HEK293 (cell line): ENCODE measurements at regions not wholly inside any gene's neighbourhood (a gene's known extent, or its start where the extent isn't known, plus 50 kb on each side); places are given as distances from the start of the nearest gene placed in this dataset.

ENCODE experiments used
- CTCF ChIP-seq: fragments of 450-650 bp; formaldehyde crosslinking; IDR thresholded peaks from 2 replicates; pipeline ENCODE4 v1.5.1; 2016; ENCODE audit warnings: missing biosample characterization, missing genetic modification characterization
- IKZF3 ChIP-seq: fragments of 450-650 bp; IDR thresholded peaks from 2 replicates; pipeline ENCODE4 v1.5.0; 2018; ENCODE audit warnings: missing biosample characterization, mild to moderate bottlenecking, missing genetic modification characterization, moderate library complexity
- ZBTB11 ChIP-seq: fragments of 450-650 bp; formaldehyde crosslinking; conservative IDR thresholded peaks from 2 replicates; pipeline ENCODE4 v1.5.1; 2016; ENCODE audit warnings: low read depth, missing biosample characterization, missing genetic modification characterization
- ZBTB7A ChIP-seq: fragments of 450-650 bp; formaldehyde crosslinking; IDR thresholded peaks from 2 replicates; pipeline ENCODE4 v1.5.1; 2016; ENCODE audit warnings: low read depth, missing biosample characterization, missing genetic modification characterization
- ZNF473 ChIP-seq: fragments of 450-650 bp; formaldehyde crosslinking; IDR thresholded peaks from 2 replicates; pipeline ENCODE4 v1.5.1; 2017; ENCODE audit warnings: missing biosample characterization, missing genetic modification characterization
- ZNF830 ChIP-seq: fragments of 450-650 bp; IDR thresholded peaks from 2 replicates; pipeline ENCODE4 v1.5.0; 2018; ENCODE audit warnings: missing biosample characterization, missing genetic modification characterization, low read depth, mild to moderate bottlenecking, moderate library complexity
- TF ChIP-seq, protein P1 (sequence below): fragments of 450-650 bp; formaldehyde crosslinking; IDR thresholded peaks from 2 replicates; pipeline ENCODE4 v1.5.1; 2016; ENCODE audit warnings: missing biosample characterization, missing genetic modification characterization

DNA sequence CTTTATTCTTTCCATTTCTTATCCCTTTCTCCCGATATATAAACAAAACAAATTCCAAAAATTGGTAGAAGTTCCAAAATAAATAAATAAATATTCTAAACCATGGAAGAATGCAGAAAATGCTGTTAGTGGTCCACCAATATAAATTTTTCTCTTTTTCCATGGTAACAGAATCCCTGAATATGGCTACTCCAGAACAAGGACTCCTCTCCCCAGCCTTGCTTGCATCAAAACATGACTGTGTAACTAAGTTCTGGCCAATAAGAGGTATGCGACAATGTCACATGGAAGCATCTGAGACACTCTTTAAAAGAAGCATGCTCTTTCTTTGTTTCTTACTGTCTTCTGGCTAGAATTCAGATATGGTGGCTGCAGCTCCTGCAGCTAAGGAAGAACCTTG, 325.1 kb upstream of the TANK start:
- TF ChIP-seq ZBTB11 = no peak
- TF ChIP-seq CTCF = no peak
- no peak for TF ChIP-seq ZNF473 (tag by site-specific recombination)
- no peak for TF ChIP-seq ZNF830 (tag by site-specific recombination)
- no peak for TF ChIP-seq ZBTB7A (tag by site-specific recombination)
- TF ChIP-seq IKZF3 (tag by site-specific recombination) = no peak
- TF ChIP-seq, protein P1, sequence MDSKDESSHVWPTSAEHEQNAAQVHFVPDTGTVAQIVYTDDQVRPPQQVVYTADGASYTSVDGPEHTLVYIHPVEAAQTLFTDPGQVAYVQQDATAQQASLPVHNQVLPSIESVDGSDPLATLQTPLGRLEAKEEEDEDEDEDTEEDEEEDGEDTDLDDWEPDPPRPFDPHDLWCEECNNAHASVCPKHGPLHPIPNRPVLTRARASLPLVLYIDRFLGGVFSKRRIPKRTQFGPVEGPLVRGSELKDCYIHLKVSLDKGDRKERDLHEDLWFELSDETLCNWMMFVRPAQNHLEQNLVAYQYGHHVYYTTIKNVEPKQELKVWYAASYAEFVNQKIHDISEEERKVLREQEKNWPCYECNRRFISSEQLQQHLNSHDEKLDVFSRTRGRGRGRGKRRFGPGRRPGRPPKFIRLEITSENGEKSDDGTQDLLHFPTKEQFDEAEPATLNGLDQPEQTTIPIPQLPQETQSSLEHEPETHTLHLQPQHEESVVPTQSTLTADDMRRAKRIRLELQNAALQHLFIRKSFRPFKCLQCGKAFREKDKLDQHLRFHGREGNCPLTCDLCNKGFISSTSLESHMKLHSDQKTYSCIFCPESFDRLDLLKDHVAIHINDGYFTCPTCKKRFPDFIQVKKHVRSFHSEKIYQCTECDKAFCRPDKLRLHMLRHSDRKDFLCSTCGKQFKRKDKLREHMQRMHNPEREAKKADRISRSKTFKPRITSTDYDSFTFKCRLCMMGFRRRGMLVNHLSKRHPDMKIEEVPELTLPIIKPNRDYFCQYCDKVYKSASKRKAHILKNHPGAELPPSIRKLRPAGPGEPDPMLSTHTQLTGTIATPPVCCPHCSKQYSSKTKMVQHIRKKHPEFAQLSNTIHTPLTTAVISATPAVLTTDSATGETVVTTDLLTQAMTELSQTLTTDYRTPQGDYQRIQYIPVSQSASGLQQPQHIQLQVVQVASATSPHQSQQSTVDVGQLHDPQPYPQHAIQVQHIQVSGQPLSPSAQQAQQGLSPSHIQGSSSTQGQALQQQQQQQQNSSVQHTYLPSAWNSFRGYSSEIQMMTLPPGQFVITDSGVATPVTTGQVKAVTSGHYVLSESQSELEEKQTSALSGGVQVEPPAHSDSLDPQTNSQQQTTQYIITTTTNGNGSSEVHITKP (tag by site-specific recombination) = no peak
